Neural cell (in vitro differentiated cells): ENCODE measurements at regions not wholly inside any gene's neighbourhood (a gene's known extent, or its start where the extent isn't known, plus 50 kb on each side); places are given as distances from the start of the nearest gene placed in this dataset.

Experiments
- H2AFZ ChIP-seq: fragments of 200-600, 300-800 bp; sonication (generic), shearing (Covaris generic); 2 replicates; pipeline ENCODE4 v1.6.0; 2014; ENCODE audit warnings: low read depth, mild to moderate bottlenecking, antibody characterized with exemption, low read length, moderate library complexity
- H3F3A ChIP-seq: fragments of 200-600 bp; shearing (Covaris generic); 2 replicates; pipeline ENCODE4 v1.6.1; 2016; ENCODE audit warnings: mild to moderate bottlenecking, moderate library complexity, mixed read lengths, antibody characterized with exemption, low read length; ENCODE audit not compliant: insufficient read depth, poor library complexity, severe bottlenecking
- H3K27ac ChIP-seq: fragments of 200-600, 300-800 bp; sonication (generic), shearing (Covaris generic); 2 replicates; pipeline ENCODE4 v1.5.1; 2014; ENCODE audit warnings: mild to moderate bottlenecking, low read length, moderate library complexity
- H3K27me3 ChIP-seq: fragments of 300-800, 200-600 bp; sonication (generic), shearing (Covaris generic); 2 replicates; pipeline ENCODE4 v1.6.0; 2014; ENCODE audit warnings: mild to moderate bottlenecking, low read depth, low read length, moderate library complexity; ENCODE audit not compliant: insufficient read depth
- H3K36me3 ChIP-seq: fragments of 300-800, 200-600 bp; sonication (generic), shearing (Covaris generic); 2 replicates; pipeline ENCODE4 v1.5.1; 2014; ENCODE audit warnings: mild to moderate bottlenecking, antibody characterized with exemption, low read length, moderate library complexity; ENCODE audit not compliant: insufficient read depth
- H3K4me2 ChIP-seq: fragments of 300-800, 200-600 bp; sonication (generic), shearing (Covaris generic); 2 replicates; pipeline ENCODE4 v1.6.0; 2014; ENCODE audit warnings: mild to moderate bottlenecking, low read length
- H3K4me3 ChIP-seq: fragments of 300-800, 200-600 bp; sonication (generic), shearing (Covaris generic); 2 replicates; pipeline ENCODE4 v1.5.1; 2014; ENCODE audit warnings: mild to moderate bottlenecking, low read length, moderate library complexity
- H3K79me2 ChIP-seq: fragments of 200-600 bp; shearing (Covaris generic); replicated peaks from 2 replicates; pipeline ENCODE4 v1.6.0; 2014; ENCODE audit warnings: mild to moderate bottlenecking, low read length, moderate library complexity; ENCODE audit not compliant: insufficient read depth
- H3K9ac ChIP-seq: fragments of 300-800, 200-600 bp; sonication (generic), shearing (Covaris generic); 2 replicates; pipeline ENCODE4 v1.6.1; 2016; ENCODE audit warnings: mild to moderate bottlenecking, low read length, mixed read lengths
- H3K9me2 ChIP-seq: fragments of 200-600 bp; shearing (Covaris generic); 2 replicates; pipeline ENCODE4 v1.6.1; 2016; ENCODE audit warnings: mild to moderate bottlenecking, low read length, mixed read lengths; ENCODE audit not compliant: insufficient read depth
- H3K9me3 ChIP-seq: fragments of 200-600, 300-800 bp; sonication (generic), shearing (Covaris generic); 2 replicates; pipeline ENCODE4 v1.6.1; 2016; ENCODE audit warnings: mild to moderate bottlenecking, mixed run types, low read length, moderate library complexity, mixed read lengths
- H4K20me1 ChIP-seq: fragments of 200-600 bp; shearing (Covaris generic); 2 replicates; pipeline ENCODE4 v1.6.1; 2016; ENCODE audit warnings: mild to moderate bottlenecking, mixed run types; ENCODE audit not compliant: insufficient read depth
- CTCF ChIP-seq: fragments of 450-650 bp; IDR thresholded peaks from 2 replicates; pipeline ENCODE4 v1.5.1; 2014; ENCODE audit warnings: antibody characterized with exemption, mild to moderate bottlenecking, moderate library complexity; ENCODE audit not compliant: poor library complexity, severe bottlenecking
- EP300 ChIP-seq: fragments of 450-650 bp; conservative IDR thresholded peaks from 2 replicates; pipeline ENCODE4 v1.6.1; 2014; ENCODE audit warnings: antibody characterized with exemption, mild to moderate bottlenecking, moderate library complexity; ENCODE audit not compliant: poor library complexity, severe bottlenecking
- MXI1 ChIP-seq: fragments of 450-650 bp; conservative IDR thresholded peaks from 2 replicates; pipeline ENCODE4 v1.6.1; 2014; ENCODE audit warnings: antibody characterized with exemption, mild to moderate bottlenecking; ENCODE audit not compliant: poor library complexity, severe bottlenecking
- POLR2AphosphoS5 ChIP-seq: IDR thresholded peaks from 2 replicates; pipeline ENCODE4 v1.6.1; 2012
- RAD21 ChIP-seq: fragments of 450-650 bp; conservative IDR thresholded peaks from 2 replicates; pipeline ENCODE4 v1.6.1; 2014; ENCODE audit warnings: antibody characterized with exemption, mild to moderate bottlenecking, moderate library complexity
- REST ChIP-seq: IDR thresholded peaks from 2 replicates; pipeline ENCODE4 v1.6.1; 2012; ENCODE audit warnings: borderline replicate concordance
- SMC3 ChIP-seq: fragments of 450-650 bp; conservative IDR thresholded peaks from 2 replicates; pipeline ENCODE4 v1.6.1; 2014; ENCODE audit warnings: antibody characterized with exemption, mild to moderate bottlenecking, moderate library complexity; ENCODE audit not compliant: poor library complexity
- TAF1 ChIP-seq: IDR thresholded peaks from 2 replicates; pipeline ENCODE4 v1.6.1; 2012; ENCODE audit warnings: low read depth

- Histone ChIP-seq H3K27ac (no peak overlapping the region), H4K20me1 (no peaks in the 10 kb centered on the region), H3K9me2 (no peaks in the 10 kb centered on the region), H3K4me3 (no peak overlapping the region), H3K27me3 (no peaks in the 10 kb centered on the region), H3K4me2 (no peak overlapping the region), H2AFZ (no peak overlapping the region), H3K79me2 (no peaks in the 10 kb centered on the region), H3K36me3 (no peaks in the 10 kb centered on the region), H3K9me3 (no peaks in the 10 kb centered on the region), H3K9ac (no peak overlapping the region), H3F3A (no peaks in the 10 kb centered on the region)
- TF ChIP-seq SMC3: no peak
- no peak for TF ChIP-seq EP300
- no peak for TF ChIP-seq RAD21
- TF ChIP-seq TAF1: no peak
- no peak for TF ChIP-seq POLR2AphosphoS5
- no peak for TF ChIP-seq MXI1
- TF ChIP-seq CTCF: no peak
- no peak for TF ChIP-seq REST
Observed at GRCh38 chr4:66777097-66777496, 768.2 kb downstream of the CENPC start.

- no peaks in the 10 kb centered on the region for H3F3A ChIP-seq
- no peak overlapping the region for H3K4me3 ChIP-seq
- H2AFZ ChIP-seq: no peak overlapping the region
- no peak for TF ChIP-seq MXI1
- no peak for TF ChIP-seq EP300
- TF ChIP-seq SMC3: no peak
- TF ChIP-seq CTCF: no peak
- TF ChIP-seq TAF1: no peak
- no peak for TF ChIP-seq REST
- no peak overlapping the region for H3K27ac ChIP-seq
- no peak overlapping the region for H3K4me2 ChIP-seq
- H3K27me3 ChIP-seq: no peaks in the 10 kb centered on the region
- no peaks in the 10 kb centered on the region for H3K9me2 ChIP-seq
- H3K9ac ChIP-seq: no peak overlapping the region
- no peaks in the 10 kb centered on the region for H4K20me1 ChIP-seq
- no peaks in the 10 kb centered on the region for H3K79me2 ChIP-seq
- H3K36me3 ChIP-seq: no peaks in the 10 kb centered on the region
- no peaks in the 10 kb centered on the region for H3K9me3 ChIP-seq
Observed at GRCh38 chr4:66769441-66769840, 775.9 kb downstream of the CENPC start.
